HG03558 (cell line): ENCODE measurements at regions not wholly inside any gene's neighbourhood (a gene's known extent, or its start where the extent isn't known, plus 50 kb on each side); places are given as distances from the start of the nearest gene placed in this dataset.
"Not testable (repeated sequence)": the region's sequence is repeated elsewhere in the genome, so short reads cannot be mapped to it uniquely, and the experiment has no call there.

Experiments used
- ATAC-seq: cut with Tn5 transposase; IDR thresholded peaks from one replicate; pipeline ENCODE4 v1.9.1; 2021; ENCODE audit warnings: moderate number of reproducible peaks; ENCODE audit not compliant: unreplicated experiment; ENCODE audit errors: extremely low read depth

GRCh38 chr5:103693517-103693916 lies 130.9 kb upstream of the NUDT12 start:
- ATAC-seq, result no peak

- no peak for ATAC-seq
Measured at GRCh38 chr5:103690676-103691075, 128.1 kb upstream of the NUDT12 start.

- no peak for ATAC-seq
Measured at GRCh38 chr5:103679873-103680272, 117.3 kb upstream of the NUDT12 start.

- ATAC-seq, result not testable (repeated sequence)
Measured at GRCh38 chr5:103676198-103676597, 113.6 kb upstream of the NUDT12 start.

- no peak for ATAC-seq
Measured at GRCh38 chr5:103674739-103675138, 112.2 kb upstream of the NUDT12 start.

- ATAC-seq, result no peak
Measured at GRCh38 chr5:103674251-103674650, 111.7 kb upstream of the NUDT12 start.

- ATAC-seq, result no peak
Measured at GRCh38 chr5:103669615-103670014, 107.0 kb upstream of the NUDT12 start.

- ATAC-seq, result no peak
Measured at GRCh38 chr5:103668281-103668680, 105.7 kb upstream of the NUDT12 start.

GRCh38 chr5:103667068-103667467 lies 104.5 kb upstream of the NUDT12 start:
- ATAC-seq, result no peak

GRCh38 chr5:103657301-103657700 lies 94.7 kb upstream of the NUDT12 start:
- ATAC-seq, result no peak

- ATAC-seq, result no peak
Measured at GRCh38 chr5:103648086-103648485, 85.5 kb upstream of the NUDT12 start.

GRCh38 chr5:103646698-103647614 lies 84.4 kb upstream of the NUDT12 start:
- no peak for ATAC-seq

GRCh38 chr5:103645816-103646215 lies 83.2 kb upstream of the NUDT12 start:
- no peak for ATAC-seq

- ATAC-seq, result no peak
Measured at GRCh38 chr5:103638979-103639378, 76.4 kb upstream of the NUDT12 start.

- no peak for ATAC-seq
Measured at GRCh38 chr5:103624675-103625074, 62.1 kb upstream of the NUDT12 start.

- no peak for ATAC-seq
Measured at GRCh38 chr5:103624035-103624480, 61.5 kb upstream of the NUDT12 start.

- ATAC-seq, result no peak
Measured at GRCh38 chr5:103623425-103623824, 60.8 kb upstream of the NUDT12 start.

- ATAC-seq, result no peak
Measured at GRCh38 chr5:103621548-103621930, 59.0 kb upstream of the NUDT12 start.

GRCh38 chr5:103620851-103621547 lies 58.4 kb upstream of the NUDT12 start:
- no peak for ATAC-seq

GRCh38 chr5:103617913-103618312 lies 55.3 kb upstream of the NUDT12 start:
- no peak for ATAC-seq

GRCh38 chr5:103617090-103617489 lies 54.5 kb upstream of the NUDT12 start:
- no peak for ATAC-seq
